H1 (cell line): ENCODE measurements at regions not wholly inside any gene's neighbourhood (a gene's known extent, or its start where the extent isn't known, plus 50 kb on each side); places are given as distances from the start of the nearest gene placed in this dataset.

Source experiments
- KDM5A ChIP-seq: fragments of 200-600 bp; IDR thresholded peaks from 2 replicates; pipeline ENCODE4 v1.7.1; 2012; ENCODE audit warnings: mild to moderate bottlenecking, low read length, inconsistent platforms, mixed read lengths
- RAD21 ChIP-seq, 2 experiments: IDR thresholded peaks in 1 of 2; conservative IDR thresholded peaks in 1 of 2; 2 replicates each; pipeline ENCODE4 v1.6.1; 2011; ENCODE audit warnings: low read depth in 2 of 2, low read length in 2 of 2, improper control_type of control experiment in 1 of 2, inconsistent platforms in 1 of 2, mild to moderate bottlenecking in 1 of 2, moderate library complexity in 1 of 2
- RBBP5 ChIP-seq: IDR thresholded peaks from 2 replicates; pipeline ENCODE4 v1.7.1; 2012; ENCODE audit warnings: low read depth, mild to moderate bottlenecking, inconsistent platforms, low read length, moderate library complexity, borderline replicate concordance
- RNF2 ChIP-seq: fragments of 200-900, 300-1000 bp; sonication (generic); IDR thresholded peaks from 2 replicates; pipeline ENCODE4 v1.7.1; 2016; ENCODE audit warnings: borderline replicate concordance, low read depth, mild to moderate bottlenecking, antibody characterized with exemption, low read length; ENCODE audit not compliant: poor library complexity, severe bottlenecking; ENCODE audit errors: missing control alignments
- SP2 ChIP-seq: IDR thresholded peaks from 2 replicates; pipeline ENCODE4 v1.6.1; 2012; ENCODE audit warnings: mild to moderate bottlenecking, low read length, inconsistent platforms
- TEAD4 ChIP-seq: IDR thresholded peaks from 2 replicates; pipeline ENCODE4 v1.6.1; 2012; ENCODE audit warnings: low read depth, low read length, inconsistent platforms, mixed read lengths
- TF ChIP-seq, protein P1 (sequence below): IDR thresholded peaks from 2 replicates; pipeline ENCODE4 v1.6.1; 2011; ENCODE audit warnings: low read depth, mild to moderate bottlenecking, low read length; ENCODE audit not compliant: insufficient read depth

DNA sequence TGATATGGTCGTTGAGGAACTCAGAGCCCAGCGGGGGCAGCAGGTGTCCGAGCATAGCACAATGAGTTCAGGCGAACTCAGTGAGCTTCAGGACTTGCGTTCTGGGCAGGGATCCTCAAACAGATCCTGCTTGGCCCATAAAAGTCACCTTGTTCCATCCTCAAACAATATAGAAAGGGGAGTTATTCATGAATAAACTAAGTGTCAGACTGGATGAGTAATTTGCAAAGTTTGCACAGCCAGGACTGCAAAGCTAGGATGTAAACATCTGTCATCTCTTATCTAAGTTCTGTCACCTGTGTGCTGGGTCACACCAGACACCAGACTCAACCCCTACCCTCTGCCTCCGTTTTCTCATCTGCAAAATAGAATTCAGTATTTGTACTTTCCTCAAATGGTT, 58.0 kb upstream of the PFKP start (continued):
- no peak for TF ChIP-seq RNF2
- TF ChIP-seq TEAD4, result no peak
- no peak for TF ChIP-seq KDM5A
- no peak for TF ChIP-seq RAD21 (IDR thresholded peaks at IDR 0.05 in 1 of 2, conservative IDR thresholded peaks at IDR 0.05 in 1 of 2; ENCODE audit: low read depth in 2 of 2, low read length in 2 of 2)
- no peak for TF ChIP-seq RBBP5
- TF ChIP-seq, protein P1, sequence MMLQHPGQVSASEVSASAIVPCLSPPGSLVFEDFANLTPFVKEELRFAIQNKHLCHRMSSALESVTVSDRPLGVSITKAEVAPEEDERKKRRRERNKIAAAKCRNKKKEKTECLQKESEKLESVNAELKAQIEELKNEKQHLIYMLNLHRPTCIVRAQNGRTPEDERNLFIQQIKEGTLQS, result no peak
- TF ChIP-seq SP2, result no peak
